Fibroblast of peridontal ligament (primary cell): ENCODE measurements at regions not wholly inside any gene's neighbourhood (a gene's known extent, or its start where the extent isn't known, plus 50 kb on each side); places are given as distances from the start of the nearest gene placed in this dataset.

Source experiments
- DNase-seq: peaks from one replicate; pipeline ENCODE4 v3.0.0-alpha.2; 2010; ENCODE audit errors: extremely low read depth

- no peak for DNase-seq
These were observed 150.9 kb upstream of the WSCD2 start for GRCh38 chr12:107978201-107978600.

DNA sequence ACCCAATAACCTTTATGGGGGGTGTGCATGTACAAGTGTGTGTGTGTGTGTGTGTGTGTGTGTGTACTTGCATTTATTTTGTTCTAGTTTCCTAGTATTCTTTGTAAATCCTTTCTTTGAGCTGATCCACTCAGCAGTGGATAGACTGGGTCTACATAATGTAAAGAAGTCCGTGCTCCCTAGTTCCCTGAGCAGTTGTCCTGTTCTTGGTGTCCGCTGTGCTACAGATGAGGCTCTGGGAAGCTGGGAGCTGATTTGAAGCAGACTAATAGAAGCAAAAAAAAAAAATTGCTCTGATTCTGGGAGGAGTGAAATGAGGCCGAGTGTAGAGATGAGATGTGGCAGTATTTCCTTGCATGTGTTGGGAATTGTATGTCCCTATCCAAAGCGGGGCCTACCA is 150.4 kb upstream of the WSCD2 start:
- DNase-seq, result no peak

DNA sequence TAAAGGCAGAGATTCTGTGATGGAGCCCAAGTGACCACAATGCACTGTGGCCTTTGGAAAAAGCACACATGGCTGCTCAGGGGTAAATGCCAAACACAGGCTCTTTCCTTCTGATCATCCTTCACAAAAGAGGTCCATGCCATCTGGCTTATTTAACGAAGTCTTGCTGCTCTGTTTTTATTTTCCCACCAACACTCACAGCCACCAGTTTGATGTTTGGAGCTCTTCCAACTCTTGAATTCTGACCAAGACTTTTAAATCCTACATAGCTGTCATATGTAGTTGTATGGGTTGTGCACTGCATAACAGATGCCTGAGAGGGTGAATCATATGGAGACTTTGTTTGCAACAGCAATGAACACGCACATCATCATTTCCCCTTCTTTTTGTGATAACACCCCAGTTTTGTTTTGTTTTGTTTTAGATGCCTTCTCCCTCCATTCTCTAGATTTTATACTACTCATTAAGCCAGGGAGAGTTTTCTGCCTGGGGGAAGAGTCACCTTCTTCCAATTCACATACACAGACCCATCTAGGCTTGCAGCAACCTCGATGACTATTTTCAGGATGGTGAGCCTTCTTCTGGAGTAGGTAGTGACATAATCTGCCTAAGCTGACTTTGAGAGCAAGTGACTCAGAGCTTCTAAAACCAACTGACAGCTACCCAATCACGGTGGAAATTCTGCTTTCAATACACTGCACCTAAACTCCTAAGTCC is 145.2 kb upstream of the WSCD2 start:
- no peak for DNase-seq

DNA sequence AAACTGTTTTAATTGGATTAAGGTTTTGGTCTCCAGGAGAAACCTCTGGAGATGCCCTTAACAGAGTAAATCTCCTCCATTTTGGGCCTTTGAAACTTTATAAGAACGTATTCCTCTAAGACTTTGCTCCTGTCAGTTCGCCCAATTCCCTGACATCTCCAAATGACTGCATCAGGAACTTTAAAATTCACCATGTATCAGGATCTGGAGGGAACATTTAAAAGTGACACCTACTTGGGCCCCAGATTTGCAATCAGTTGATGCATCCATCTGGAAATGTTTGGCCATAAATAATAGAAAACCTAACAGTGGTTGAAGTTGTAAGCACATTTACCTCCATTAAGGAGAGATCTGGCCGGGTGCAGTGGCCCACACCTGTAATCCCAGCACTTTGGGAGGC is 144.1 kb upstream of the WSCD2 start:
- DNase-seq, result no peak

- DNase-seq, result no peak
These were observed 142.9 kb upstream of the WSCD2 start for GRCh38 chr12:107986183-107986582.

DNA sequence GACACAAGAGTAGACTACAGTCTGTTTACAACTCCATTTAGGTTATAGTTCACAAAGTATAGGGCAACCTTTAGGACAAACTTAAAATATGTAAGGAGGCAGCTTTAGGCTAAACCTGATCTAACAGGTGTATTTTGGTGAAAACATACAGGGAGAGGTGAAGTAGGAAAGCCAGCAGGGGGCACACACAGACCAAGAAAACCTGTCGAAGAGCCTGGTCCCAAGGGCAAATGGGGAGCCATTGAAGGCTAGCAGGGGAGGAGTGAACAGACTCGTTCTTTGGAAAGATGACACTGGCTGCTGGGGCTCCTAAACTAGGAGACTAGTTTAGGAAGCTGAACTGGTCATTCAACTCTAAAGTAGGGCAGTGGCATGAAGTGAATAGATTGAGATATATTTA is 138.8 kb upstream of the WSCD2 start:
- DNase-seq, result peak; percentile 3

DNA sequence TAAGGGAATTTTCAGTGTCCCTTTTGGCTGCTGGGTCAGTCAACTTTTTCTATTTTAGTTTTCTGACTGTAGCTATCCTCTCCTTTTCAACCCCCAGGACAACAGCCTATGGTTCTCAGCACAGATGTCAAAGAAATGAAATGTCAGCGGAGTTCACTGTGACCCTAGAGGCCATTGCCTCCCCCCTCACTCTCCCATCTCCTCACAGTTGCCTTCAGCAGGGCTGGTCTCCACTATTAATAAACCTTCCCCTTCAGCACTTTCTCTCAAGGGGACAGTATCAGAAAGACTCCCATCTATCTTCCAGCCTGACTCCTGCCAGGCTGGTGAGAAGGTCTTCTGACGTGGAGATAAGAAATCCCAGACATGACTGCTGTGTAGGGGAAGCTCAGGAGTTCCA is 137.1 kb upstream of the WSCD2 start:
- no peak for DNase-seq

DNA sequence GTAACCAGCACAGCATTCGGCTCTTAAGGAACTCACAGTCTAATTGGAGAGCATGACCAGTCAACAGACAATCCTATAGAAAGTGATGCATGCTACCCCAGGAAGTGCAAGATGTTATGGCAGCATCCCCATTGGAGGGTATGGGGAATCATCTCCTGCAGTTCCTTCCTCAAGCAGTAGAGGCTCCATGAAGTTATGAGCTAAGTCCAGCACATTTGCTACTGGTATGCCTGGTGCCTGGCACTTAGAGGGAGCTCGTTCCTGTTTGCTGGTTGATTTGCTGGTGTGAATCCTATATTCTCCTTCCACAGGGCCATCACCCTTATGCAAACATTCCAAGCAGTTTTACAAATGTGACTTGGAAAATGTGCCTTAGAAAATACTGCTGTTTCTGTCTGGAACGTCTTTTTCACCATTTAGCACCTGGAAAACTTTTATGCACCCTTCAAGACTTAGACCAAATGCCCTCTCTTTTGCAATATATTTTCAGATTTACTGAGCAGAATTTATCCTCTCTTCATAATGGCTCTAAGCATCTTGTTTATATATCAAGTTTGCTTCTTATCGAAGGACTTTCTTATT is 136.1 kb upstream of the WSCD2 start:
- peak; percentile 3 for DNase-seq

GRCh38 chr12:107998863-107999262 is 130.2 kb upstream of the WSCD2 start:
- no peak for DNase-seq

GRCh38 chr12:108000111-108000510 is 129.0 kb upstream of the WSCD2 start:
- no peak for DNase-seq

DNA sequence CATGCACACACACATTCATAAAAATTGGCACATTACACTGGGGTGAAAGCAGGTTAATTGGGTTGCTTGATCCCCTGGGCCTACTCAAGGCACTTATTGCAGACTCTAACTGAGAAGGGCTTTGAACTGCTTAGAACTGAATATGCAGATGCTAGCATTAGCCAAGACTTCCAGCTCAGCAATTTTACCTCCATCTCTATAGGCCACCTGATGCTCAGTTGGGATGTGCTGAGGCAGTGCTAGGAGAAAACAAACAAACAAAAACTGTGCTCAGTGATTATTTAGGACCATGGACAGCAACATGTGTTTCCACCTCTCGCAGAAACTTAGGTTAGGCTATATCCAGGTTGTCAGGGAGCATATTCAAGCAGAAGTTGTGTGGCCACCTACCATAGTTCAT is 124.8 kb upstream of the WSCD2 start:
- DNase-seq, result peak; percentile 1

DNA sequence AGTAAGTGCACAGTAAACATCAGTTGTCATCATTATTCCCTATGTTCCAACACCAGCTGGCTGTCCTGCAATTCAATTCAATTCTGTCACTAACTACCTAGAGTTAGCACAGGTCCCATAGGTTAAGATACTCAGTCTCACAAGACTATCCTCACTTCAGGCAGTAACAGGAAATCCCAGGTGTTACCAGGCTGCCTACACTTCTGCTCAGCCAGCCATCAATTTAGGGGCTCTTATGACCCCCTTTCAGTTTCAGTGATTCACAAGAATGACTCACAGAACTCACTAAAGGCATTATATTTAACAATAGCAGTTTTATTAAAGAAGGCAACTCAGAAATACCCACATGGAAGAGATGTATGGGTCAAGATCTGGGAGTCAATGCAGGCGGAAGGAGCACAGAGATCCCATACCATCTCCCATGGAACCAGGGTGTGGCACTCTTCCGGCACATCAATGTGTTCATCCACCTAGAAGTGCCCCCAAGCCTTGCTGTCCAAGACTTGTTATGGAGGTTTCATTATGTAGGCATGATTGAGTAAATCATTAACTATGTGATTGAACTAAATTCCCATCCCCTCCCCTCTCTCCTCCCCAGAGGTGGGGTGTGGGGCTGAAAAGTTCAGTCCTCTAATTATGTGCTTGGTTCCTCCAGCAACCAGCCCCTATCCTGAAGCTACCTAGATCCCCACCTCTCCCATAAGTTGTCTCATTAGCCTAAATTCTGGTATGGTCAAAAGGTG is 120.8 kb upstream of the WSCD2 start:
- DNase-seq, result no peak

DNA sequence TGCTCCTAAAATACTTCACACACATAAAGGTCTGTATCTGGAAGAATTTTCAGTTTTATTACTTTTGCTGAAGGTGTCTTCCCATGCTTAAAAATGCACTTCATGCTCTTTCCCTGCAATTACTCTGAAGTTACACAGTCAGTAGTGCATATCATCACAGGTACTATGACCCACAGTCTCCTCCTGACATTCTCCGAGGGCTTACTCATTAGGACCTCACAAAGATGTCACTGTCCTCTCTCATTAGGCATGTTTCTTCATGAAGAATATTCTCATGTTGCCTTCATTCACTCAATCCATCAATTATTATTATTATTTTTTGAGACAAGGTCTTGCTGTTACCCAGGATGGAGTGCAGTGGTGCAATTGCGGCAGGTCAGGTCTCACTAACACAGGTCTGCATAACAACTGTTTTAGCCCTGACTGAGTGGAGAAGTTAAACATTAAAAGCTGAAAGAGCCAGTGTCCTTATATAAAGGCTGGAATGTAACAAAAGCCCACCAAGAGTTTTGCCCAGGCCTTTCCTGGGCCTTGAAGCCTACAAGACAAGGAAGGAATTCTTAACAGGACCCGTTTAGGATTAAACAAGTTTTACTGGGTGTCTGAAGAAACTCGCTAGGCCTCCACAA is 119.5 kb upstream of the WSCD2 start:
- DNase-seq, result no peak

DNA sequence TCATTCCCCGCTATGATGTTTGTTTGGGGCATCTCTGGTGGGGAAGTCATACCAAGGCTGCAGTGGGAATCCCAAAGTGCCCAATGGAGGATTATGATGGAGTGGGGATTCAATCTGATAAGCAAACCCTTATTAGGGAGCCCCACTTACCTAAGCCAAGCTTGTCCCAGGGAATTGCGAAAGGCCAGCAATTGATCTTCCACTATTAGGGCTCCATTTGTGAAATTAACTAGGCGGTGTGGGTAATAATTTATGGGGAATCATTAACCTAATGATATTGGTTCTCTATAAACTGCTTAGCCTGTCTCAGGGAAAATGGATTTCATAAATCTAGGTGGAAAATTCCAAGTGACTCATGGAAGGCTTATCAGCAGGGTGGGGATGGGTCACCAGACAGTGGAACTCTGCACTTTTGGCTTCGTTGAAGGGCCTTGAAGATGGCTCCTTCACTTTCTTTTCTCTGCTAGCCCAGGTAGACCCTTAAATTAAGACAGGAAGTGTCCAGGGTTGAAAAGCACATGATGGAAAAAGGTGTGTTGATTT is 113.0 kb upstream of the WSCD2 start:
- no peak for DNase-seq

- no peak for DNase-seq
These were observed 111.5 kb upstream of the WSCD2 start for GRCh38 chr12:108017472-108018057.

- no peak for DNase-seq
These were observed 109.2 kb upstream of the WSCD2 start for GRCh38 chr12:108019862-108020261.

DNA sequence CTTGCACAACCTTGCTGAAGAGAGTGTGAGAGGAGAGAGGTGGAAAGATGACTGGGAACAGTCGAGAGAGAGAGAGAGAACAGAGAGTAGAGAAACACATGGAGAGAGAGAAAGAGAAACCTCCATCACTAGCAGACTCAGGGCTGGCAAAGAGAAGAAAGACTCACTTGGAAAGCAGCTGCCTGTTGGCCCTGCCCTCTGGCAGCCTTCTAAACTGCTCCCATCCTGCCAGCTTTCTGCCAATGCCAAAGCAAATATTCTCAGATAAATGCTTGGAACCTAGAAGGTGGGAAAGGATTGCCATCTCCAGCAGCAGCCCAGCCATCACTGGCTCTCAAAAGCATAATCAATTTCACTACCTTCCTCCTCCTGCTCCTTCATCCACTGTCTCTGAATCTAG is 107.9 kb upstream of the WSCD2 start:
- no peak for DNase-seq

- no peak for DNase-seq
These were observed 107.1 kb upstream of the WSCD2 start for GRCh38 chr12:108021949-108022522.

- DNase-seq, result no peak
These were observed 99.8 kb upstream of the WSCD2 start for GRCh38 chr12:108029051-108029835.

GRCh38 chr12:108033090-108033489 is 96.0 kb upstream of the WSCD2 start:
- no peak for DNase-seq

GRCh38 chr12:108035372-108035771 is 93.7 kb upstream of the WSCD2 start:
- no peak for DNase-seq
